ENCODE measurements at regions not wholly inside any gene's neighbourhood (a gene's known extent, or its start where the extent isn't known, plus 50 kb on each side); places are given as distances from the start of the nearest gene placed in this dataset.

DNA sequence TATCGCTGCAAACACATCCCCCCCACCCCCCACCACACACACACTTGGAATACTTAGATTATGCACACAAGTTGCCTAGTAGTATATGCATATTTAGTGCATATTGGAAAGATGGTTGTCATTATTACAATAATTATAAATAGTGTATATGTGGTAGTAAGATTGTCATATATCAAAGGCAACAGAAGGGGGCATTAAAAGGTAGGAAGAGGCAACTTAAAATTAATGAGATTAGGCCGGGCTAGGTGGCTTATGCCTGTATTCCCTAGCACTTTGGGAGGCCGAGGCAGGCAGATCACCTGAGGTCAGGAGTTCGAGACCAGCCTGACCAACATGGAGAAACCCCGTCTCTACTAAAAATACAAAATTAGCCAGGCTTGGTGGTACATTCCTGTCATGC lies 52.1 kb downstream of the GSC start:
- DNase-seq: no peak
- intact Hi-C loops (cut with DNase I): no loop called here

DNA sequence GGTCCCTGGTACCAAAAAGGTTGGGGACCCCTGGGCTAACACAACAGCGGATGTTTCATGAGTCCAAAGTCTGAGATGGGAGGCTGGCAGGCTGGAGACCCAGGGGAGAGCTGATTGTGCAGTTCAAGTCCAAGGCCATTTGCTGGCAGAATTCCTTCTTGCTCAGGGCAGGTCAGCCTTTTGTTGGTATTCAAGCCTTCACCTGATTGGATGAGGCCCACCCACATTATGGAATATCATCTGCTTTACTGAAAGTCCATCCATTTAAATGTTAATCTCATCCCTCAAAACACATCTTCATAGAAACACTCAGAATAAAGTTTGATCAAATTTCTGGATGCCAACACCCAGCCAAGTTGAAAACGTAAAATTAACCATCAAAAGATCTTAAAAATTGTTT lies 52.9 kb downstream of the GSC start:
- intact Hi-C loops (cut with DNase I): no loop called here
- DNase-seq: no peak

DNA sequence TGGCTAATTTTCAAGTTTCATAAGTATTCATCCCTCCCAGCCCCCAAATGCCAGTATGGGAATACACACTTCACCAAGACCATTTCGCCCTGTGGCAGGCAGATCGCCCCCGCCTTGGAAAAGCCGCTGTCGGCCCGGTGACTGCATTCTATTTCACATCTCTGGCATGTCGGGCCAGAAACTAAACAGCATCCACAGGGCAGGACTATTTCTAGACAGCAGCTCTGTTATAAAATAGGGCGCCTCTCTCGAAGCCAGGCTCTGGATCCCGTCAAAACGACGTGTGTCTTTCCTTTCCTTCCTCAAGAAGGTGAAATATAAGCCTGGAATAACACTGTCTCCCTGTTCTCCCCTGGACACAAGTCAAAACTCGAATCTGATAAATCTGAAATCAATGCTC lies 56.8 kb downstream of the GSC start:
- no peak for DNase-seq
- intact Hi-C loops (cut with DNase I): no loop called here

DNA sequence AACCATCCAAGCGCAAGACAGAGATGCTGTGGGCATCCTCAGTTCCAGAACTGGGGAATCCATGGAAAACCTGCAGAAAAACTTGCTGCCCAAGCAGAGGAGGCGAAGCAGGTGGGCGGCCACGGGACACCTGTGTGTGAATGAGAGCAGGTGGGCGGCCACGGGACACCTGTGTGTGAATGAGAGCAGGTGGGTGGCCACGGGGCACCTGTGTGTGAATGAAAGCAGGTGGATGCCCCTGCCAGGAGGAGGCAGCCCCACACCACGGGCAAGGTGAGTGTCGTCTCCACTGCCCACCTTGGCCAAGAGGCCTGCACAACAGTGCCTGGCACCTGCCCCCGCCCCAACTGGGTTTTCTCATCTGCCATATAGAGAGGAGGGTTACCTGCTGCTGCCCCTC lies 59.2 kb downstream of the GSC start:
- no peak for DNase-seq
- intact Hi-C loops (cut with DNase I): no loop called here

DNA sequence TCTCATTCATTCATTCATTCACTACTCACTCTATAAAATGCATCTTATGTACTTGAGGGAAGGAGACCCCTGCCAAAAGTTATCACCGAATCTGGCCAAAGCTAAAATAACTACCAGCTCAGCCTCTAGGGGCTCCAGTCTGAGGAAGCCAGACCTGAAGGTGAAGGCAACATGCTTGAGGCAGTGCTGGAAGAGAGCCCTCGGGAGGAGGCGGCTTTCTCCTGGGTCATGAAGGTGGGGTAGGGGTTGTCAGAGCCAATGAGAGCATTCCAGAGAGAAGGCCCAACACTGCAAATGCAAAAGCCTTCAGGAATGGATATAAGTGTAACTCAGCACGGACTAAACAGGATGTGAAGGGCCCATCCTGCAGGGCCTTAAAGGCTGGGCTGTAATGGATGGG lies 62.4 kb downstream of the GSC start:
- intact Hi-C loops (cut with DNase I): no loop called here
- no peak for DNase-seq

DNA sequence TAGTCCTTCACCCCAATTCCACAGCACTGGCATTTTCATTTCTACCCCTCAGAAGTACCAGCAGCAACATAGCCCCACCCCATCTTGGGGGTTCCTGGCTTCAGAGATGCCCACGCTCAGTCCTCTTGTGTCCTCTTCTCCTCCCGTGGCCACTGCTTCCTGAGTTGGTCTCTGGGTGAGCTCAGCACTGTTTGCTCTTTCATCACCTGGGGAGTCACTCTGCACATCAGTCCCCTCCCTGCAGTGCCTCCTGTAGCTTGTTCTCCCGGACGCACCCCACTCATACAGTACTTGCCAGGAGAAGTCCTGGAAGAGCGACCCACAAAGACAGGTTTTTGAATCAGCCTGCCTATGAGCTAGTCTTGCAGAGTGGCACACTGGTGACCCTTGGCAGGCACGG lies 63.8 kb downstream of the GSC start:
- DNase-seq: no peak
- intact Hi-C loops (cut with DNase I): no loop called here

DNA sequence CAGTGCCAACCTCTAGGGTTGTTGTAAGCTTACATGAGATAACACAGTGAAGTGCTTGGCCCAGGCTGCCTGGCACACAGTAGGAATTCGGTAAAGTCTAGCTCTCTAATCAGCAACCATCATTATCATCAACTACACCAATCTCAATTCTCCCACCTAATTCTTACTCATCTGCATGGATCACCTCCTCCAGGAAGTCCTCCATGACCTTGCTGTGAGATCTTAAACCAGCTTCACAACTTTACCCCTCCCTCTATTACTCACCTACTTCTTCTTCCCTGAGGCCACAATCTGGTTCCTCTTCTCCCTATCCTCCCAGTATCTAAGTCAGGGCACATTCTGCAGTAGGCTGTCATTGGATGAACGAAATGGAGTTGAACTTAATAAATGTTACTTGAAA lies 67.3 kb downstream of the GSC start:
- intact Hi-C loops (cut with DNase I): no loop called here
- DNase-seq: no peak

DNA sequence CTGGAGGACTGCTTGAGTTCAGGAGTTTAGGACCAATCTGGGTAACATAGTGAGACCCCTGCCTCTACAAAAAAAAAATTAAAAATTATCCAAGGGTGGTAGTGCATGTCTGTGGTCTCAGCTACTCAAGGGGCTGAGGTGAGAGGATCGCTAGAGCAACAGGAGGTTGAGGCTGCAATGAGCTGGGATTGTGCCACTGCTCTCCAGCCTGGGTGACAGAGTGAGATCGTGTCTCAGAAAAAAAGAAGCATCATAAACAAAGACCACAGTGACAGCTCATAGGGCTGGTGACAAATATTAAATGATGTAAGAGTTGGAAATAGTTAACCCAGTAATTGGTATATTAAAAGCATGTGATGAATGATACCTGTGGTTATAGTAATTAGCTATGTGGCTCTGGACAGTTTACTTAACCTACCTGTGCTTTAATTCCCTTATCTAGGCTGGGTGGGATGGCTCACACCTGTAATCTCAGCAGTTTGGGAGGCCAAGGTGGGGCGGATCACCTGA lies 68.0 kb downstream of the GSC start:
- intact Hi-C loops (cut with DNase I): no loop called here
- DNase-seq: no peak

DNA sequence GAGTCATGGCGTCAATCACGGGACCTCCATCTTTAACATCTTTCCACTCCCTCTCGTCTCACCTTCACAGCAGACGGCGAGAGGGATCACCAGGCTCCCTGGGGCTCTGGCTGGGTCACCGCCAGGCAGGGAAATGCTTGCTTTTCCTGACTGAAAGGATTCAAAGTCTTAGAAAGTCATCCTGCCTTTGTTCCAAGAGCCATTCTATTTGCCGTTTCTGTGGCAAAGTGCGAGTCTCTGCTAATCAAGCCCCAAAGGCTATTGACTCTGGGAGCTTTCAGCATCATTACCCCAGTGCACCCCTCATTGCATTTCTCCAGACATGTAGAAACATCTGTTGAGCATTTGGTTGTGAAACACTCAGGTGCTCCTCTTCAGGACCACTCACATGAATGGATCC lies 69.6 kb downstream of the GSC start:
- intact Hi-C loops (cut with DNase I): no loop called here
- DNase-seq: no peak

DNA sequence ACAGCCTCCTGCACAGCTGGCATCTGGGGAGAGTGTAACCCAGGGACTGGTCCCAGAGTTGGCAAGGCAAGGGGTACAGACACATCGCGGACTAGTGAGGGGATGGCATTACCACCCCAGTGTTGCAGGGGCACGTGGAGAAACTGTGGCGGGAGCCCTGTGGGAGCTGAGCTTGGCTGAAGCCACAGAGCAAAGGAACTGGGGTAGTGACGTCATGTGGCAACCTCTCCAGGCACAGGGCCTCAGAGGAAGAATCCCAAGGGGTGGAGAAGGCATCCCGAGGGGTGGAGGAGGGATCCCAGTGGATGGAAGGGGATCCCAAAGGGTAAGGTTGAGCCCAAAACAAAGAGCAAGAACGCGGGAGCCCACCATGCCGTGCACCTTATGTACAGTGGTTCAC lies 70.1 kb downstream of the GSC start:
- no peak for DNase-seq
- intact Hi-C loops (cut with DNase I): no loop called here

DNA sequence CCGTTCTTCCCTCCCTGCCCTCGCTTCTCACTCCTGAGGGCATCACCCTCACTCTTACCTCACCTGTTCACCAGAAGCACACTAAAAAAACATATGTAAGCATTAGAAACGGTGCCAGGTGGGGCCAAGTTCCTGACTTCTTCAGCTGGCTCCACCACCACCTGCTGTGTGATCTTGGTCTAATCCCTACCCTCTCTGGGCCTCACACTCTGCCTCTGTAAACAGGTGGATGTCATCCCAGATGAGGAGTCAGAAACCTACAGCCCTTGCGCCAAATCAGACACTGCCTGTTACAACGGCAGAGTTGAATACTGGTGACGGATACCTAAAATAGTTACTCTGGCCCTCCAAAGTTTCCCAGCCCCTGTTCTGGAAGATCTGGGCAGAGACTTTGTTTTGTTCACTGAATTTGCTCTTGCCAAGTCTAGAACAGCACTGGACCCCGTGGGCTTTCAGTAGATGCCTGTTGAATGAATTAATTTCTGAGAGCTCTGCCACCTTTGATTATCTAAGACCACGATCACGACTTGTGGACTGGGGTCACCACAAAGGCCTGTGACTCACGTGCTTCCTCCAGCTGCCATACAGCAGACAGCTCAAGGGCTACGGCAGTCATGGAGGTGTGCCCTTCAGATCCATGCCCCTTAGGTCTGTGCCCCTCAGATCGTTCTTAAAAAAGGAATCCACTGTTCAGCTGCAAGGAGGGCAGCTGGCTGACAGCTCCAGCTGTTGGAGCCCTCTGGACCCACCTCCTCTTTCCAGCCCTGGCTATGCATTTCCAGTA lies 71.9 kb downstream of the GSC start:
- DNase-seq: no peak
- intact Hi-C loops (cut with DNase I): no loop called here

DNA sequence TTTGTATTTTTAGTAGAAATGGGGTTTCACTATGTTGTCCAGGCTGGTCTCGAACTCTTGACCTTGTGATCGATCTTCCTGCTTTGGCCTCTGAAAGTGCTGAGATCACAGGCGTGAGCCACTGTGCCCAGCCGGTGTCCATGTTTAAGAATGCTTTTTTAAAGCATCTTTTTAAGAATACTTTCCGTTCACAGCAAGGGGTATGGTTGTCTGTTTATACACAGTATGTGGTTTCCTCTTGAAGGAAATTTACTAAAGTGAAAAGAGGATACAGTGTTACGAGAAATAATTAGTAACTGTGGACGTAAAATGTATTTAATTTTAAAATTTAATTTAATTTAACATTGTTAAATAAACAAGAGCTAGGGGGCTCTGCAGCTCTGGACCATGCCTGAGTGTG lies 73.4 kb downstream of the GSC start:
- DNase-seq: no peak
- intact Hi-C loops (cut with DNase I): no loop called here

DNA sequence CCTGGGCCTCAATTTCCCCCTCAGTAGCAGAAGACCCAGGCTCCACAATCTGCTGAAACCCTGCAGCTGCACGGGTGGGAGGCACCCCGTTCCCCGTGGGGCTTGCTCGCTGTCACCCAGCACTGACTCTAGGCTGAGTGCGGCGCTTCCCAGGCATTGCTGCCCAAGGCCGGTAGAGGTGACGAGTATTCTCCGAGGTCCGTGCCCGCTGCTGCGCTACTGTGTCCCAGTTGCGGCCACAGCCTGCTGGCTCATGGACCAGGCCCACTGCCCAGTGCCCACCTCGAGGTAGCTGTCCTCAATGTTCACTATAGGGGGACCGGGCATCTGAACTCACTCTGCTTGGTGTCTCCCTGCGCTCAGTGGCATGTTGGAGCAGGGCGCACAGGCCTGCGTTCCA lies 74.7 kb downstream of the GSC start:
- intact Hi-C loops (cut with DNase I): no loop called here

DNA sequence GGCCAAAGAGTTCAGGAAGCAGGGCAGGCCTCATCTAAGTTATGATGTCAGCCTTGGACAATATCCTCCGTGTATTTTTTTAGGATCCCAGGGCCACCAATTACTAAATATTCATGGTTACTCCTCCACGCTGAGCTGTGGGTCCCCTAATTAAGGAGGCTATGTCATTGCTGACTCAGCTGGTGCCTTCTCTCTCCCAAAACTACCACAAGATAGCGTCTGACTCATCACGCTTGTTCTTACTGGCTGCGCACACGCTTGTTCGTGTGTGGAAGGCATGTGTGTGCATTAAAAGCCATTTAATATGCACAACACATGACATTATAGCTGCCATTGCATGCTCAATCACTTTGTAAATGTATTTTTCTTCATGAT lies 78.3 kb downstream of the GSC start:
- DNase-seq: no peak
- intact Hi-C loops (cut with DNase I): no loop called here

More for the DNA sequence above, 74.7 kb downstream of the GSC start:
- DNase-seq: no peak

DNA sequence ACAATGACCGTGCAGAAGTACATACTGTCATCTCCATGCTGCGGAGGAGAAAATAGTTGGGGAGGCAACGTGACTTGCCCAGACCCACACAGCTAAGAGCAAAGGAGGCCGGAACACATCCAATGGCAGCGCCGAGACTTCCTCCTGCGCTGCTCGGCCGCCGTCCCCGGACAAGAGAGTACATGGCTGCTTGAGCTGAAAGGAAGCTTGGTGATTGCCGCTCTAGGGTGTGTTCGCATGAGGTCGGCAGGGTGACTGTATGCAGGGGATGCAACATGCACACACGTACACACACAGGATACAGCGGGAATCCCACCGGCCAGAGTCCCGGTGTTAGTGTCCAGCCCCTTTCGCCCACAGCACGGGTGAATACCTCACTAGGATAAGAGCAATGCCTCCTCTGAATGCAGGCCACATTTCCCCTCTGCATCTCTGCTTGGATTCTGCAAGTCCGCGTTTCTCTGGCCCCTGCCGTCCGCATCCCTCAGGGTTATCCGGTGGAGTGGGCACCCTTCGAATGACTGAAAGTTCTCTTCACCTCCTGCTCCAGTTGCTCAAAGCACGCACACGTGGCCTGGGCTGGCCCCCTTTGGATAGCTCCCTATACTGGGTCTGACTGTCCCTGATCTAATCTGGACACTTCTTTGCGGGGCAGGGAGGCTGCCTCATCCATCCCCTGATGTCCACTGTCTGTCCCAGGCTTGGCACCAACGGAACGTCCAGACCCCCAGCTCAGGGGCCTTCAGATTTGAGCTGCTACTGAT lies 78.8 kb downstream of the GSC start:
- intact Hi-C loops (cut with DNase I): no loop called here
- DNase-seq: no peak

DNA sequence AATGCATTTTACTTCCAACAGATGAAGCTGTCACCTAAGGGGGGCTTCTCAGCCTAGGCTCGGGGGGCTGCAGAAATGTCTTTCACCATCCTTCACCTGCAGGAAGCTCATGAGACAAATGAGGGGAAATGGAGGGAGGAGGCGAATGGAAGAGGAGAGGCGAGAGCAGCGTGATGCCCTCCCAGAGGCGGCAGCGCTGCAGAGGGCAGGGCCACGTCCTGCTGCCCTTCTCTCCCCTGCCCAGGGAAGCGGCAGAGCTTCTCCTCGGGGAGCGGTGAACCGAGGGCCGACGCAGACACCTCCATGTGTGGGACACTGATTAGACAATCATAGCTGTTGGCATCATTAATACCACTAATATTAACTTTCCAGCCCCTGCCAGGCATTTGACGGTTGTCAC lies 78.3 kb downstream of the SERPINA3 start:
- no peak for DNase-seq
- intact Hi-C loops (cut with DNase I): no loop called here

DNA sequence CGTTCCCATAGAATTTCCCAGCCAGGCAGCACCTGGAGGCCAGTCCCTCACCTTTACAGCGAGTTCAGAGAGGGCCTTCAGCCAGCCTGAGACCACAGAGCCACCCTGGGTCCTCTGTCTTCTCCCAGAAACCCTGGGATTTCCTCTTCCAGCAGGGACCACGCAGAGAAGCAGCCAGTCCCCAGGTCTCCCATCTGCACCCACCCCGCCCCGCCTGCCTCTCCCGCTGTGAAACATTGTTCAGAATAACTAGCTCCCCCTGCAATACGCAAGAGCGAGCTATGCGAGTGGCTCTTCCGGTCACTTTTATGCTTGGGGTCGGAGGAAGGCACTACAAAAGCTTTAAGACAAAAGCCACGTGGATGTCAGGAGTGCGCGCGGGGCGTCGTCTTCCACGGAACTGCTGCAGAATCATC lies 77.8 kb downstream of the SERPINA3 start:
- no peak for DNase-seq
- intact Hi-C loops (cut with DNase I): no loop called here

DNA sequence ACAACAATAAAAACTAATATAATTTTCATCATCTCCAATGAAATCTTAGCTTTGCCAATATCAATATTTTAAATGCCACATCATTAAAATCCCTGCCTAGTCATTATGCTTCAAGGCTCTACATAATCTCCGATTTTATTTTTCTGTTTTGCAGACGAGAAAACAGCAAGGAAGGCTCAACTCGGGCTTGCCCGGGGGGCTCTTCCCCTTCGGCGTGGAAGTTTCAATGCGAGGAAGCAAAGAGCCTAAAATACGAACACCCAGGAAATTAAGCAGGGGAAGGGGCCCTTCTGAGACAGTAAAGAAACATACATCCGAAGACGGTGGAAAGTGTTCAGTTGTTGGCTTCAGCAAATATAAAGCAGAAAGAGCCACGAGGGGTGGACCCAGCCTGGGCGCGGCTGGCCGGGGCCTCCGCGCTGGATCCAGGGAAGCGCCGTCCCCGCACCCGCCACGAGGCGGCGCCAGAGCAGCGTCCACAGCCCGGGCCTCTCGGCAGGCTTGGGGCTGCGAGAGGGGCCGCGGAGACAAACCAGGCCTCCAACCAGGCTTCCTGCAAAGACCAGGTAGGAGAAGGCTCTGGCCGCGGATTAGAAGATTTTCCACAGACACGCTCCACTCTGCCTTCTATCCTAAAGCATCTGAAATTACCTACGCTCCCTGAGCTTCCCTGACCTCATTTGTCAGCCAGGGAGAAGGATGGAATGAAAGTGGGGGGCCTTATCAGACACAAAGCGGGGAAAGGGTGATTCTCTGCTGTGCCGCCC lies 77.2 kb downstream of the SERPINA3 start:
- intact Hi-C loops (cut with DNase I): no loop called here
- DNase-seq: peak; percentile 25 to 90 (median 74)

DNA sequence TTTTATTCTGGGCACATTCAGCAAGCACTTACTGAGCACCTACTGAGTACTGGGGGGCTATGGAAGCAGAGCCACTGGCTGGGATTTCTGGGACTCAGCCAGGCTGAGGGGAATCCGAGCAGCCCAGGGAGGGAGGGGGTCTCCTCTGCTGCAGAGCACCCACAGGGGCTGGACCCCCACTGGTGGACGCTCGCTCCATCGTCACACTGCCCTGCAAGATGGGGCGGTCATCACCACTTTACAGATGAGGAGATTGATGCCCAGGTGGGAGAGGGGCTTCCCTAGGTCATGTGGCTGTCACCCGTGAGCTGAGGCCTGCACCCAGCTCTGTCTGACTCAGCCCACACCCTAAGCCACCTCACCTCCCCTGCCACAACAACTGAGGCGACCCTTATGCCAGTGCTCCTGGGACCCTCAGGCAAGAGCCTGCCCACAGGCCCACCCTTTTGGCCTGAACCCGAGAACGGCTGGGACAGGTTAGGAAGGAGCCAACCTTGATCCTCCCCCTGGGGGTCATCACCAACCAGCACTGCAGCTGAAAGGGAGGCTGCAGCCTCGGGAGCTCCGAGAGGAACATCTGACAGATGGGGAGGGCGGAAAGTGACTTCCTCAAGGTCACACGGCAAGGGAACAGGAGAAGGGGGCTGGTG lies 74.4 kb downstream of the SERPINA3 start:
- no peak for DNase-seq
- intact Hi-C loops (cut with DNase I): no loop called here
